B cell (primary cell): ENCODE measurements at regions not wholly inside any gene's neighbourhood (a gene's known extent, or its start where the extent isn't known, plus 50 kb on each side); places are given as distances from the start of the nearest gene placed in this dataset.

Experiments used
- CTCF ChIP-seq: fragments of 200-600 bp; IDR thresholded peaks from one replicate; pipeline ENCODE4 v1.8.0; 2022; ENCODE audit warnings: antibody characterized with exemption, mild to moderate bottlenecking
- EZH2 ChIP-seq: IDR thresholded peaks from 2 replicates; pipeline ENCODE4 v1.6.1; 2012; ENCODE audit warnings: borderline replicate concordance, low read depth, mild to moderate bottlenecking, moderate library complexity, low read length; ENCODE audit not compliant: insufficient read depth, poor library complexity, severe bottlenecking

- TF ChIP-seq CTCF = no peak
- no peak for TF ChIP-seq EZH2
Measured at GRCh38 chr2:148569221-148569620, 75.3 kb upstream of the EPC2 start.
